ENCODE measurements at regions not wholly inside any gene's neighbourhood (a gene's known extent, or its start where the extent isn't known, plus 50 kb on each side); places are given as distances from the start of the nearest gene placed in this dataset.

GRCh38 chr6:94088870-94089269 lies 669.5 kb upstream of the EPHA7 start:
- TF ChIP-seq CTCF (IDR thresholded peaks at IDR 0.05; ENCODE audit: unreplicated experiment): no peak
- DNase-seq (ENCODE audit: low spot score, unreplicated experiment): no peak
- Mint-ChIP-seq H3K4me3 (ENCODE audit: low read depth) (no peak overlapping the region), H3K36me3 (ENCODE audit: insufficient read depth) (no peaks in the 10 kb centered on the region), H3K27me3 (no peaks in the 10 kb centered on the region), H3K4me1 (ENCODE audit: low read depth) (peaks cover 6% of the 10 kb centered on the region), H3K9me3 (ENCODE audit: low read depth) (no peaks in the 10 kb centered on the region), H3K27ac (no peak overlapping the region)

GRCh38 chr6:94074764-94075163 lies 655.4 kb upstream of the EPHA7 start:
- DNase-seq (ENCODE audit: low spot score, unreplicated experiment): no peak
- no peaks in the 10 kb centered on the region for H3K36me3 Mint-ChIP-seq (ENCODE audit: insufficient read depth)
- H3K4me3 Mint-ChIP-seq (ENCODE audit: low read depth): no peak overlapping the region
- peaks cover 8% of the 10 kb centered on the region for H3K4me1 Mint-ChIP-seq (ENCODE audit: low read depth)
- no peak for TF ChIP-seq CTCF (IDR thresholded peaks at IDR 0.05; ENCODE audit: unreplicated experiment)
- no peak overlapping the region for H3K27ac Mint-ChIP-seq
- no peaks in the 10 kb centered on the region for H3K9me3 Mint-ChIP-seq (ENCODE audit: low read depth)
- H3K27me3 Mint-ChIP-seq: no peaks in the 10 kb centered on the region

- DNase-seq (ENCODE audit: low spot score, unreplicated experiment): no peak
- Mint-ChIP-seq H3K27ac (no peak overlapping the region), H3K4me3 (ENCODE audit: low read depth) (no peak overlapping the region)
Measured at GRCh38 chr6:94071835-94072234, 652.5 kb upstream of the EPHA7 start.

GRCh38 chr6:94065707-94066337 lies 646.5 kb upstream of the EPHA7 start:
- Mint-ChIP-seq H3K27ac (no peak overlapping the region), H3K27me3 (no peaks in the 10 kb centered on the region), H3K36me3 (ENCODE audit: insufficient read depth) (no peaks in the 10 kb centered on the region), H3K9me3 (ENCODE audit: low read depth) (no peaks in the 10 kb centered on the region), H3K4me1 (ENCODE audit: low read depth) (peaks cover 7% of the 10 kb centered on the region), H3K4me3 (ENCODE audit: low read depth) (no peak overlapping the region)
- no peak for DNase-seq (ENCODE audit: low spot score, unreplicated experiment)
- TF ChIP-seq CTCF (IDR thresholded peaks at IDR 0.05; ENCODE audit: unreplicated experiment): no peak

More at GRCh38 chr6:94071835-94072234, 652.5 kb upstream of the EPHA7 start:
- no peaks in the 10 kb centered on the region for H3K27me3 Mint-ChIP-seq
- H3K9me3 Mint-ChIP-seq (ENCODE audit: low read depth): no peaks in the 10 kb centered on the region
- H3K4me1 Mint-ChIP-seq (ENCODE audit: low read depth): peaks cover 8% of the 10 kb centered on the region
- TF ChIP-seq CTCF (IDR thresholded peaks at IDR 0.05; ENCODE audit: unreplicated experiment): peak; percentile 43
- no peaks in the 10 kb centered on the region for H3K36me3 Mint-ChIP-seq (ENCODE audit: insufficient read depth)

- Mint-ChIP-seq H3K9me3 (ENCODE audit: low read depth) (no peaks in the 10 kb centered on the region), H3K4me1 (ENCODE audit: low read depth) (peaks cover 25% of the 10 kb centered on the region), H3K27me3 (no peaks in the 10 kb centered on the region), H3K36me3 (ENCODE audit: insufficient read depth) (no peaks in the 10 kb centered on the region), H3K4me3 (ENCODE audit: low read depth) (no peak overlapping the region), H3K27ac (no peak overlapping the region)
- TF ChIP-seq CTCF (IDR thresholded peaks at IDR 0.05; ENCODE audit: unreplicated experiment): peak; percentile 32
- DNase-seq (ENCODE audit: low spot score, unreplicated experiment): no peak
Measured at GRCh38 chr6:94052749-94053148, 633.4 kb upstream of the EPHA7 start.

Data from progenitor cell of endocrine pancreas (in vitro differentiated cells).